Breast epithelium (tissue), 4 donors: ENCODE measurements at regions not wholly inside any gene's neighbourhood (a gene's known extent, or its start where the extent isn't known, plus 50 kb on each side); places are given as distances from the start of the nearest gene placed in this dataset.

ENCODE experiments used
- DNase-seq, 2 donors: peaks; one replicate each; pipeline ENCODE4 v3.0.0-alpha.2; 2019; ENCODE audit warnings: low spot score in 2 of 2
- H3K27ac ChIP-seq, 2 donors: fragments of 200-600 bp; sonication (generic) in 1 of 2; one replicate each; pipeline ENCODE4 v1.5.1; 2016 to 2019; ENCODE audit warnings: mild to moderate bottlenecking in 1 of 2
- H3K27me3 ChIP-seq, 2 donors: fragments of 200-600 bp; sonication (generic) in 1 of 2; one replicate each; pipeline versions ENCODE4 v1.5.1 to v1.6.0; 2017 to 2019; ENCODE audit warnings: control low read depth in 1 of 2, mild to moderate bottlenecking in 1 of 2
- H3K36me3 ChIP-seq: fragments of 200-600 bp; one replicate; pipeline ENCODE4 v1.5.1; 2019
- H3K4me1 ChIP-seq, 2 donors: fragments of 200-600 bp; sonication (generic); one replicate each; pipeline ENCODE4 v1.5.1; 2016 to 2019; ENCODE audit warnings: control low read depth in 1 of 2
- H3K4me3 ChIP-seq, 3 donors: fragments of 200-600 bp; sonication (generic); 1 replicate in 2 of 3; 2 replicates in 1 of 3; pipeline ENCODE4 v1.5.1; 2016 to 2019; ENCODE audit warnings: mild to moderate bottlenecking in 3 of 3, moderate library complexity in 2 of 3
- H3K9me3 ChIP-seq, 2 donors: fragments of 200-600 bp; sonication (generic) in 1 of 2; one replicate each; pipeline ENCODE4 v1.5.1; 2016 to 2019; ENCODE audit warnings: control low read depth in 1 of 2
- CTCF ChIP-seq, 3 donors: fragments of 450-650 bp; IDR thresholded peaks; one replicate each; pipeline ENCODE4 v1.5.1; 2016 to 2017; ENCODE audit warnings: antibody characterized with exemption in 3 of 3, mild to moderate bottlenecking in 3 of 3, moderate library complexity in 3 of 3
- POLR2A ChIP-seq: fragments of 450-650 bp; IDR thresholded peaks from one replicate; pipeline ENCODE4 v1.6.1; 2016; ENCODE audit warnings: antibody characterized with exemption, mild to moderate bottlenecking, moderate library complexity
- POLR2AphosphoS5 ChIP-seq, 3 donors: sonication (generic); formaldehyde crosslinking; IDR thresholded peaks; one replicate each; pipeline ENCODE4 v1.6.1; 2017; ENCODE audit warnings: antibody characterized with exemption in 3 of 3
- intact Hi-C: fragments of 100-400 bp; cut with DNase I; formaldehyde crosslinking; loops from one replicate; pipeline ENCODE4 v1.15.1; 2023; ENCODE audit warnings: low total_unique reads

GRCh38 chr3:163879172-163879571 is 1199.1 kb downstream of the SI start:
- H3K4me1 ChIP-seq, result no peaks in the 10 kb centered on the region
- peaks cover 0 to 7% of the 10 kb centered on the region in 2 donors for H3K9me3 ChIP-seq
- H3K36me3 ChIP-seq, result no peaks in the 10 kb centered on the region
- H3K27me3 ChIP-seq, result no peaks in the 10 kb centered on the region
- intact Hi-C loops, result no loop called here
- TF ChIP-seq CTCF (IDR thresholded peaks at IDR 0.05), result no peak
- TF ChIP-seq POLR2AphosphoS5 (IDR thresholded peaks at IDR 0.05), result no peak
- no peak for TF ChIP-seq POLR2A
- H3K27ac ChIP-seq, result no peak overlapping the region
- no peak overlapping the region for H3K4me3 ChIP-seq
- no peak for DNase-seq

- TF ChIP-seq CTCF (IDR thresholded peaks at IDR 0.05), result no peak
- no peak for TF ChIP-seq POLR2A
- TF ChIP-seq POLR2AphosphoS5 (IDR thresholded peaks at IDR 0.05), result no peak
- no peaks in the 10 kb centered on the region for H3K27me3 ChIP-seq
- DNase-seq, result no peak
- intact Hi-C loops, result no loop called here
- H3K27ac ChIP-seq, result no peak overlapping the region
- H3K36me3 ChIP-seq, result no peaks in the 10 kb centered on the region
- H3K9me3 ChIP-seq, result peaks cover 0 to 7% of the 10 kb centered on the region in 2 donors
- H3K4me3 ChIP-seq, result no peak overlapping the region
- H3K4me1 ChIP-seq, result no peaks in the 10 kb centered on the region
Measured at GRCh38 chr3:163878396-163878795, 1199.9 kb downstream of the SI start.

GRCh38 chr3:163877805-163878204 is 1200.5 kb downstream of the SI start:
- Histone ChIP-seq H3K9me3 (peaks cover 0 to 7% of the 10 kb centered on the region in 2 donors), H3K4me1 (no peaks in the 10 kb centered on the region), H3K36me3 (no peaks in the 10 kb centered on the region), H3K27me3 (no peaks in the 10 kb centered on the region), H3K27ac (no peak overlapping the region), H3K4me3 (no peak overlapping the region)
- TF ChIP-seq POLR2AphosphoS5 (IDR thresholded peaks at IDR 0.05) (no peak), CTCF (IDR thresholded peaks at IDR 0.05) (no peak), POLR2A (no peak)
- no peak for DNase-seq
- intact Hi-C loops, result no loop called here

GRCh38 chr3:163863146-163863545 is 1215.2 kb downstream of the SI start:
- DNase-seq, result no peak
- peaks cover under 1 to 1% of the 10 kb centered on the region in 2 donors for H3K9me3 ChIP-seq
- intact Hi-C loops, result no loop called here
- H3K27me3 ChIP-seq, result no peaks in the 10 kb centered on the region
- no peak overlapping the region for H3K4me3 ChIP-seq
- no peaks in the 10 kb centered on the region for H3K4me1 ChIP-seq
- TF ChIP-seq POLR2A (no peak), POLR2AphosphoS5 (IDR thresholded peaks at IDR 0.05) (no peak), CTCF (IDR thresholded peaks at IDR 0.05) (no peak)
- H3K36me3 ChIP-seq, result no peaks in the 10 kb centered on the region
- no peak overlapping the region for H3K27ac ChIP-seq

GRCh38 chr3:163852233-163852632 is 1226.1 kb downstream of the SI start:
- intact Hi-C loops, result no loop called here
- no peak for DNase-seq

GRCh38 chr3:163838769-163839168 is 1239.5 kb downstream of the SI start:
- intact Hi-C loops, result no loop called here
- TF ChIP-seq POLR2A, result no peak
- no peak for TF ChIP-seq CTCF (IDR thresholded peaks at IDR 0.05)
- no peak for TF ChIP-seq POLR2AphosphoS5 (IDR thresholded peaks at IDR 0.05)

More at GRCh38 chr3:163852233-163852632, 1226.1 kb downstream of the SI start:
- H3K9me3 ChIP-seq, result no peaks in the 10 kb centered on the region
- no peaks in the 10 kb centered on the region for H3K27me3 ChIP-seq
- H3K4me3 ChIP-seq, result no peak overlapping the region
- no peak for TF ChIP-seq POLR2A
- no peak for TF ChIP-seq POLR2AphosphoS5 (IDR thresholded peaks at IDR 0.05)
- no peaks in the 10 kb centered on the region for H3K4me1 ChIP-seq
- no peaks in the 10 kb centered on the region for H3K36me3 ChIP-seq
- H3K27ac ChIP-seq, result no peak overlapping the region

More at GRCh38 chr3:163838769-163839168, 1239.5 kb downstream of the SI start:
- H3K9me3 ChIP-seq, result no peaks in the 10 kb centered on the region
- no peak overlapping the region for H3K4me3 ChIP-seq
- no peak for DNase-seq
- H3K27me3 ChIP-seq, result no peaks in the 10 kb centered on the region
- no peaks in the 10 kb centered on the region for H3K36me3 ChIP-seq
- no peak overlapping the region for H3K27ac ChIP-seq
- no peaks in the 10 kb centered on the region for H3K4me1 ChIP-seq
